ENCODE measurements at regions not wholly inside any gene's neighbourhood (a gene's known extent, or its start where the extent isn't known, plus 50 kb on each side); places are given as distances from the start of the nearest gene placed in this dataset.

GRCh38 chr12:92582893-92583292 lies 119.9 kb upstream of the PLEKHG7 start:
- DNase-seq: no peak

GRCh38 chr12:92582475-92582874 lies 120.3 kb upstream of the PLEKHG7 start:
- DNase-seq: no peak

- no peak for DNase-seq
These were observed 121.2 kb upstream of the PLEKHG7 start for GRCh38 chr12:92581604-92582003.

- no peak for DNase-seq
These were observed 127.7 kb upstream of the PLEKHG7 start for GRCh38 chr12:92574911-92575570.

GRCh38 chr12:92574051-92574783 lies 128.6 kb upstream of the PLEKHG7 start:
- DNase-seq: no peak

GRCh38 chr12:92573104-92573503 lies 129.7 kb upstream of the PLEKHG7 start:
- DNase-seq: no peak

- no peak for DNase-seq
These were observed 130.8 kb upstream of the PLEKHG7 start for GRCh38 chr12:92571844-92572543.

GRCh38 chr12:92571169-92571568 lies 131.6 kb upstream of the PLEKHG7 start:
- no peak for DNase-seq

GRCh38 chr12:92570056-92570753 lies 132.6 kb upstream of the PLEKHG7 start:
- peak in 37 of 58 donors; percentile 2 to 86 (median 38) for DNase-seq

- no peak for DNase-seq
These were observed 134.1 kb upstream of the PLEKHG7 start for GRCh38 chr12:92568691-92569090.

- no peak for DNase-seq
These were observed 136.3 kb upstream of the PLEKHG7 start for GRCh38 chr12:92566448-92567019.

GRCh38 chr12:92563819-92564218 lies 139.0 kb upstream of the PLEKHG7 start:
- DNase-seq: no peak

- no peak for DNase-seq
These were observed 140.6 kb upstream of the PLEKHG7 start for GRCh38 chr12:92562063-92562734.

GRCh38 chr12:92561543-92561899 lies 141.3 kb upstream of the PLEKHG7 start:
- peak in 5 of 58 donors; percentile 5 to 26 (median 19) for DNase-seq

- no peak for DNase-seq
These were observed 141.9 kb upstream of the PLEKHG7 start for GRCh38 chr12:92560713-92561542.

GRCh38 chr12:92558806-92559205 lies 144.0 kb upstream of the PLEKHG7 start:
- DNase-seq: no peak

- no peak for DNase-seq
These were observed 144.5 kb upstream of the PLEKHG7 start for GRCh38 chr12:92558215-92558773.

- DNase-seq: no peak
These were observed 145.4 kb upstream of the PLEKHG7 start for GRCh38 chr12:92557422-92557724.

GRCh38 chr12:92556637-92557421 lies 146.0 kb upstream of the PLEKHG7 start:
- DNase-seq: no peak
